Neuronal stem cell (in vitro differentiated cells): ENCODE measurements at regions not wholly inside any gene's neighbourhood (a gene's known extent, or its start where the extent isn't known, plus 50 kb on each side); places are given as distances from the start of the nearest gene placed in this dataset.
A peak's percentile ranks its signal among the peaks of the same experiment; 100 is the strongest.
"Not testable (repeated sequence)": the region's sequence is repeated elsewhere in the genome, so short reads cannot be mapped to it uniquely, and the experiment has no call there.

Experiments
- DNase-seq: peaks from one replicate; pipeline ENCODE4 v3.0.0-alpha.2; 2013; ENCODE audit warnings: low spot score
- H2AFZ ChIP-seq: one replicate; pipeline ENCODE4 v1.6.1; 2013; ENCODE audit warnings: mild to moderate bottlenecking, low read length, inconsistent platforms
- H2AK5ac ChIP-seq: 2 replicates; pipeline ENCODE4 v1.6.1; 2013; ENCODE audit warnings: low read depth, mild to moderate bottlenecking, inconsistent platforms, low read length, moderate library complexity, mixed read lengths
- H2BK120ac ChIP-seq: 2 replicates; pipeline ENCODE4 v1.6.1; 2013; ENCODE audit warnings: low read depth, mild to moderate bottlenecking, inconsistent platforms, low read length, moderate library complexity, mixed read lengths
- H2BK12ac ChIP-seq: one replicate; pipeline ENCODE4 v1.6.1; 2013; ENCODE audit warnings: low read length, inconsistent platforms
- H2BK15ac ChIP-seq: 2 replicates; pipeline ENCODE4 v1.6.1; 2013; ENCODE audit warnings: mild to moderate bottlenecking, low read length, inconsistent platforms, mixed read lengths
- H2BK5ac ChIP-seq: one replicate; pipeline ENCODE4 v1.6.1; 2013; ENCODE audit warnings: inconsistent platforms, mild to moderate bottlenecking, low read length, moderate library complexity
- H3K14ac ChIP-seq: one replicate; pipeline ENCODE4 v1.6.1; 2013; ENCODE audit warnings: low read length, inconsistent platforms
- H3K18ac ChIP-seq: 2 replicates; pipeline ENCODE4 v1.6.1; 2013; ENCODE audit warnings: low read length, inconsistent platforms
- H3K23ac ChIP-seq: 2 replicates; pipeline ENCODE4 v1.6.1; 2013; ENCODE audit warnings: low read depth, mild to moderate bottlenecking, mixed read lengths, low read length, inconsistent platforms; ENCODE audit not compliant: poor library complexity
- H3K27ac ChIP-seq: replicated peaks from 3 replicates; pipeline ENCODE4 v1.5.1; 2013; ENCODE audit warnings: low read length, inconsistent platforms
- H3K27me3 ChIP-seq, 3 experiments: 2 replicates each; pipeline ENCODE4 v1.6.1; 2013; ENCODE audit warnings: low read length in 3 of 3, mild to moderate bottlenecking in 2 of 3, inconsistent platforms in 1 of 3, low read depth in 1 of 3, mixed read lengths in 1 of 3, moderate library complexity in 1 of 3; ENCODE audit not compliant: control insufficient read depth in 3 of 3, insufficient read depth in 3 of 3
- H3K36me3 ChIP-seq, 2 donors: replicated peaks in 1 of 2; 2 replicates each; pipeline ENCODE4 v1.6.1; 2013; ENCODE audit warnings: low read length in 2 of 2; ENCODE audit not compliant: control insufficient read depth in 2 of 2, insufficient read depth in 2 of 2
- H3K4ac ChIP-seq: 2 replicates; pipeline ENCODE4 v1.6.1; 2013; ENCODE audit warnings: inconsistent platforms, mild to moderate bottlenecking, low read length, moderate library complexity
- H3K4me1 ChIP-seq, 2 donors: 1 replicate in 1 of 2; 2 replicates in 1 of 2; pipeline ENCODE4 v1.6.1; 2013; ENCODE audit warnings: low read length in 2 of 2, low read depth in 1 of 2; ENCODE audit not compliant: control insufficient read depth in 2 of 2, insufficient read depth in 1 of 2
- H3K4me2 ChIP-seq: one replicate; pipeline ENCODE4 v1.6.1; 2013; ENCODE audit warnings: mild to moderate bottlenecking, low read length, inconsistent platforms; ENCODE audit not compliant: insufficient read depth, poor library complexity, severe bottlenecking
- H3K4me3 ChIP-seq, 2 donors: 2 replicates each; pipeline ENCODE4 v1.5.1; 2013; ENCODE audit warnings: low read length in 2 of 2, mild to moderate bottlenecking in 2 of 2, inconsistent platforms in 1 of 2, moderate library complexity in 1 of 2
- H3K79me1 ChIP-seq: one replicate; pipeline ENCODE4 v1.6.1; 2013; ENCODE audit warnings: low read depth, mild to moderate bottlenecking, inconsistent platforms, low read length, moderate library complexity
- H3K9ac ChIP-seq: one replicate; pipeline ENCODE4 v1.6.1; 2013; ENCODE audit warnings: mild to moderate bottlenecking, low read depth, low read length, inconsistent platforms; ENCODE audit not compliant: poor library complexity
- H3K9me3 ChIP-seq, 2 donors: replicated peaks in 1 of 2; 2 replicates each; pipeline versions ENCODE3 to v1.6.1; 2013; ENCODE audit warnings: low read length in 2 of 2, mild to moderate bottlenecking in 2 of 2, inconsistent platforms in 1 of 2, low read depth in 1 of 2, mixed read lengths in 1 of 2, moderate library complexity in 1 of 2; ENCODE audit not compliant: control insufficient read depth in 2 of 2, insufficient read depth in 1 of 2
- H4K8ac ChIP-seq: one replicate; pipeline ENCODE4 v1.6.1; 2013; ENCODE audit warnings: low read depth, mild to moderate bottlenecking, inconsistent platforms, low read length, moderate library complexity
- H4K91ac ChIP-seq: one replicate; pipeline ENCODE4 v1.6.1; 2013; ENCODE audit warnings: low read length, low read depth, mild to moderate bottlenecking, inconsistent platforms; ENCODE audit not compliant: poor library complexity
- WGBS, 2 donors: extraction: QIAGEN DNeasy Blood & Tissue Kit; methylation state at CpG; one replicate each; pipeline ENCODE4 v1.1.7; 2013; ENCODE audit warnings: missing lambda C conversion rate in 2 of 2, mixed read lengths in 1 of 2; ENCODE audit not compliant: insufficient read length in 2 of 2, insufficient replicate concordance in 1 of 2; ENCODE audit errors: extremely low coverage in 2 of 2; 5-methylcytosine and 5-hydroxymethylcytosine counted together

GRCh38 chr1:194358208-194358581, 1171.8 kb upstream of the B3GALT2 start:
- Histone ChIP-seq H3K36me3 (no peaks in the 10 kb centered on the region), H3K18ac (peak overlapping the region; percentile 71), H4K8ac (peak overlapping the region; percentile 82), H2BK120ac (no peak overlapping the region), H2BK12ac (no peak overlapping the region), H3K79me1 (no peaks in the 10 kb centered on the region), H2BK15ac (no peak overlapping the region), H2BK5ac (no peak overlapping the region), H3K14ac (peak overlapping the region; percentile 56), H3K9me3 (no peaks in the 10 kb centered on the region), H2AK5ac (no peak overlapping the region), H3K27ac (no peak overlapping the region), H2AFZ (no peak overlapping the region), H3K27me3 (no peaks in the 10 kb centered on the region), H3K4me3 (no peak overlapping the region), H4K91ac (no peak overlapping the region), H3K4ac (no peak overlapping the region), H3K4me1 (no peaks in the 10 kb centered on the region), H3K23ac (peak overlapping the region; percentile 80), H3K9ac (no peak overlapping the region), H3K4me2 (peak overlapping the region; percentile 2)
- WGBS, 2 donors: no CpG with 5 or more reads among the region's 26 CpGs
- no peak for DNase-seq

GRCh38 chr1:194357573-194358207, 1171.3 kb upstream of the B3GALT2 start:
- not testable (repeated sequence) for H3K9ac ChIP-seq, H3K27ac ChIP-seq, DNase-seq, H3K27me3 ChIP-seq, H4K91ac ChIP-seq, H3K4me2 ChIP-seq, H2BK120ac ChIP-seq, H2AK5ac ChIP-seq, H2BK12ac ChIP-seq, H2BK15ac ChIP-seq, H3K36me3 ChIP-seq, H2BK5ac ChIP-seq, H3K9me3 ChIP-seq, H3K4ac ChIP-seq, H3K14ac ChIP-seq, H3K4me3 ChIP-seq, H3K4me1 ChIP-seq, H4K8ac ChIP-seq, H3K79me1 ChIP-seq
- H3K18ac ChIP-seq: peak overlapping the region; percentile 71
- H3K23ac ChIP-seq: peak overlapping the region; percentile 80
- WGBS, 2 donors: no CpG with 5 or more reads among the region's 25 CpGs
- peak overlapping the region; percentile 29 for H2AFZ ChIP-seq

- H3K27me3 ChIP-seq: no peaks in the 10 kb centered on the region
- H3K4ac ChIP-seq: no peak overlapping the region
- no peaks in the 10 kb centered on the region for H3K9me3 ChIP-seq
- H3K14ac ChIP-seq: no peak overlapping the region
- no peak overlapping the region for H3K18ac ChIP-seq
- H2BK5ac ChIP-seq: no peak overlapping the region
- H2BK12ac ChIP-seq: no peak overlapping the region
- H2BK120ac ChIP-seq: no peak overlapping the region
- no peak overlapping the region for H4K8ac ChIP-seq
- no peak overlapping the region for H3K27ac ChIP-seq
- no peak overlapping the region for H3K9ac ChIP-seq
- H3K4me2 ChIP-seq: no peak overlapping the region
- no peak overlapping the region for H4K91ac ChIP-seq
- H3K4me1 ChIP-seq: no peaks in the 10 kb centered on the region
- H3K23ac ChIP-seq: no peak overlapping the region
- no peak overlapping the region for H2BK15ac ChIP-seq
- H3K79me1 ChIP-seq: no peaks in the 10 kb centered on the region
- H2AK5ac ChIP-seq: no peak overlapping the region
- DNase-seq: no peak
- WGBS, 2 donors: no CpG with 5 or more reads among the region's 12 CpGs
- H3K4me3 ChIP-seq: no peak overlapping the region
- H2AFZ ChIP-seq: no peak overlapping the region
- H3K36me3 ChIP-seq: no peaks in the 10 kb centered on the region
Observed at GRCh38 chr1:194355488-194356106, 1169.2 kb upstream of the B3GALT2 start.

GRCh38 chr1:194353121-194353520, 1166.7 kb upstream of the B3GALT2 start:
- no peak overlapping the region for H3K4ac ChIP-seq
- DNase-seq: no peak
- H2BK15ac ChIP-seq: no peak overlapping the region

More at GRCh38 chr1:194353121-194353520, 1166.7 kb upstream of the B3GALT2 start:
- Histone ChIP-seq H3K4me3 (no peak overlapping the region), H3K27me3 (no peaks in the 10 kb centered on the region), H3K36me3 (no peaks in the 10 kb centered on the region), H3K23ac (no peak overlapping the region), H3K9ac (no peak overlapping the region), H4K8ac (no peak overlapping the region), H2AK5ac (no peak overlapping the region), H3K18ac (no peak overlapping the region), H3K14ac (no peak overlapping the region), H2BK5ac (no peak overlapping the region), H2AFZ (no peak overlapping the region), H3K79me1 (no peaks in the 10 kb centered on the region), H3K4me1 (no peaks in the 10 kb centered on the region), H2BK120ac (no peak overlapping the region), H3K4me2 (no peak overlapping the region), H3K27ac (no peak overlapping the region), H3K9me3 (no peaks in the 10 kb centered on the region), H2BK12ac (no peak overlapping the region), H4K91ac (no peak overlapping the region)
- WGBS, 2 donors: no CpG with 5 or more reads among the region's 3 CpGs
